Fibroblast of villous mesenchyme (primary cell): ENCODE measurements at regions not wholly inside any gene's neighbourhood (a gene's known extent, or its start where the extent isn't known, plus 50 kb on each side); places are given as distances from the start of the nearest gene placed in this dataset.
"Not testable (repeated sequence)": the region's sequence is repeated elsewhere in the genome, so short reads cannot be mapped to it uniquely, and the experiment has no call there.

Experiments
- DNase-seq: peaks from one replicate; pipeline ENCODE4 v3.0.0-alpha.2; 2010; ENCODE audit warnings: low read depth
- H3K4me3 ChIP-seq: 2 replicates; pipeline ENCODE4 v1.5.1; 2011; ENCODE audit warnings: low read depth, mild to moderate bottlenecking, low read length
- CTCF ChIP-seq: IDR thresholded peaks from 2 replicates; pipeline ENCODE4 v1.5.1; 2012; ENCODE audit warnings: low read depth, mild to moderate bottlenecking, low read length; ENCODE audit not compliant: insufficient read depth

- no peak for DNase-seq
- H3K4me3 ChIP-seq, result no peak overlapping the region
- no peak for TF ChIP-seq CTCF
Observed at GRCh38 chr5:42061121-42061520, 136.0 kb downstream of the FBXO4 start.

- TF ChIP-seq CTCF, result no peak
- no peak overlapping the region for H3K4me3 ChIP-seq
Observed at GRCh38 chr5:42064821-42065220, 139.7 kb downstream of the FBXO4 start.

GRCh38 chr5:42066131-42066530 lies 141.1 kb downstream of the FBXO4 start:
- TF ChIP-seq CTCF, result no peak
- H3K4me3 ChIP-seq, result no peak overlapping the region
- DNase-seq, result no peak

More at GRCh38 chr5:42064821-42065220, 139.7 kb downstream of the FBXO4 start:
- no peak for DNase-seq

- no peak for DNase-seq
- TF ChIP-seq CTCF, result no peak
- no peak overlapping the region for H3K4me3 ChIP-seq
Observed at GRCh38 chr5:42074353-42074752, 149.3 kb downstream of the FBXO4 start.

GRCh38 chr5:42089705-42090104 lies 164.6 kb downstream of the FBXO4 start:
- no peak for DNase-seq
- no peak overlapping the region for H3K4me3 ChIP-seq
- no peak for TF ChIP-seq CTCF

DNA sequence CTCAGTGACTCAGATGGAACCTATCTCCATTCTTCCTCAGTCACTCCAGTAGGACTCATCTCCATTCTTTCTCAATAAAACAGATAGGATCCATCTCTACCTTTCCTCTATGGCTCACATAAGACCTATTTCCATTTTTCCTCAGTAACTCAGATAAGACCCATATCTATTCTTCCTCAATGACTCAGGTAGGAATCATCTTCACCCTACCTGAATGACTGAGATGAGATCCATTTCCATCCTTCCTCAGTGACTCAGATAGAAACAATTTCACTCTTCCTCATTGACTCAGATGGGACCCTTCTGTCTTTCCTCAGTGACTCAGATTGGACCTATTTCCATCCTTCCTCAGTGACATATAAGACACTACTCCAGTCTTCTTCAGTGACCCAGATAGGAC lies 165.1 kb downstream of the FBXO4 start:
- no peak for TF ChIP-seq CTCF

DNA sequence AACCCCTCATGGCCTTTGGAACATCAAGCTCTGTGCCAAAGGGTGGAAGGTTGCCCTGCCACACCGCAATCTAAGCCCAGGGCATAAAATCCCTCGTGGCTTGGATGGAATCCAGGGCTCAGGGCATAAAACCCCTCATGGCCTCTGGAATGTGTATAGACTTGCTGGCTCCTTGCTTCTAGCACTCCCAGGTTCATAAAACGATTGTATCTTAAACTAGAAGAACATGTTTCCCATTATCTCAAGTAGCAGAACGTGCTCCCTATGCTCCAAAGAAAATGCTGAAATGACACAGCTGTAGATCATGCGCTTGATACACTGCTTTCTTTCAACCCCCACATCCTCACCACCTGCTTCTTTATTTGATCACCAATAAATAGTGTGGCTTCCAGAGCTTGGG lies 174.8 kb downstream of the FBXO4 start:
- DNase-seq, H3K4me3 ChIP-seq: not testable (repeated sequence)

More for the DNA sequence above, 165.1 kb downstream of the FBXO4 start:
- DNase-seq, result no peak
- no peak overlapping the region for H3K4me3 ChIP-seq
